K562 (cell line): ENCODE measurements at regions not wholly inside any gene's neighbourhood (a gene's known extent, or its start where the extent isn't known, plus 50 kb on each side); places are given as distances from the start of the nearest gene placed in this dataset.

Experiments used
- ARHGAP35 ChIP-seq: fragments of 450-650 bp; IDR thresholded peaks from 2 replicates; pipeline ENCODE4 v1.6.1; 2018; ENCODE audit not compliant: partially characterized antibody
- POLR2H ChIP-seq: IDR thresholded peaks from 2 replicates; pipeline ENCODE4 v1.6.1; 2016; ENCODE audit warnings: missing genetic modification characterization, low read depth, mild to moderate bottlenecking, control low read depth, missing compliant biosample characterization, moderate library complexity
- RUNX1 ChIP-seq: sonication (generic); IDR thresholded peaks from 2 replicates; pipeline ENCODE4 v1.6.1; 2016; ENCODE audit warnings: antibody characterized with exemption, low read depth
- SMAD1 ChIP-seq: fragments of 150-350 bp; IDR thresholded peaks from 2 replicates; pipeline ENCODE4 v1.6.1; 2014; ENCODE audit warnings: low read length, low read depth; ENCODE audit not compliant: partially characterized antibody
- ZNF354B ChIP-seq: fragments of 250-450 bp; sonication (Bioruptor Pico); IDR thresholded peaks from 2 replicates; pipeline ENCODE4 v1.4.0; 2020
- ZNF551 ChIP-seq: fragments of 250-450 bp; sonication (Bioruptor Pico); IDR thresholded peaks from 2 replicates; pipeline ENCODE4 v1.5.0; 2021; ENCODE audit warnings: mild to moderate bottlenecking, moderate library complexity
- TF ChIP-seq, protein P1 (sequence below), 2 experiments: fragments of 250-450 bp in 1 of 2; fragments of 450-650 bp in 1 of 2; sonication (Bioruptor Pico) in 1 of 2; IDR thresholded peaks; 2 replicates each; pipeline versions ENCODE4 v1.6.1 to v1.8.0; 2016 to 2021; ENCODE audit warnings: mild to moderate bottlenecking in 2 of 2, moderate library complexity in 2 of 2, missing compliant biosample characterization in 1 of 2, missing genetic modification characterization in 1 of 2
- TF ChIP-seq, protein P2 (sequence below): sonication (generic); formaldehyde crosslinking; IDR thresholded peaks from 2 replicates; pipeline ENCODE4 v1.4.0; 2020; ENCODE audit warnings: mild to moderate bottlenecking, missing genetic modification reagents
- TF ChIP-seq, protein P3 (sequence below): fragments of 250-450 bp; sonication (Bioruptor Pico); IDR thresholded peaks from 2 replicates; pipeline ENCODE4 v1.5.0; 2021; ENCODE audit warnings: mild to moderate bottlenecking, borderline replicate concordance

DNA sequence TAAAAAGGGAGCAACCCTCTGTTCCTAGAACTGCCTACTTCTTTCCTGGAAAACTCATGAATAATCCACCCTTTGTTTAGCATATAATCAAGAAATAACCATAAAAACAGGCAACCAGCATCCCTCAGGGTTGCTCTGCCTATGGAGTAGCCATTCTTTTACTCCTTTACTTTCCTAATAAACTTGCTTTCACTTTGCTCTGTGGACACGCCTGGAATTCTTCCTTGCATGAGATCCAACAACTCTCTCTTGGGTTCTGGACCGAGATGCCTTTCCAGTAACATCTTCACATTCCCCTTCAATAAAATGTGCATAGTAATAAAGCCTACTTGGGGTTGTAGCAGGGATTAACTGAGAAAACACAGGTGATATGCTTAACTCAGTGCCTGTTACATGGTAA is 286.4 kb upstream of the AMIGO2 start (continued):
- TF ChIP-seq SMAD1 (no peak), ARHGAP35 (no peak), ZNF354B (CRISPR knock-in tag) (no peak), ZNF551 (CRISPR knock-in tag) (no peak), RUNX1 (no peak), POLR2H (tag) (no peak)
- TF ChIP-seq, protein P1, sequence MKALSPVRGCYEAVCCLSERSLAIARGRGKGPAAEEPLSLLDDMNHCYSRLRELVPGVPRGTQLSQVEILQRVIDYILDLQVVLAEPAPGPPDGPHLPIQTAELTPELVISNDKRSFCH (CRISPR knock-in tag; IDR thresholded peaks at IDR 0.05), result no peak
- TF ChIP-seq, protein P1 (tag; IDR thresholded peaks at IDR 0.05), result no peak
- TF ChIP-seq, protein P2, sequence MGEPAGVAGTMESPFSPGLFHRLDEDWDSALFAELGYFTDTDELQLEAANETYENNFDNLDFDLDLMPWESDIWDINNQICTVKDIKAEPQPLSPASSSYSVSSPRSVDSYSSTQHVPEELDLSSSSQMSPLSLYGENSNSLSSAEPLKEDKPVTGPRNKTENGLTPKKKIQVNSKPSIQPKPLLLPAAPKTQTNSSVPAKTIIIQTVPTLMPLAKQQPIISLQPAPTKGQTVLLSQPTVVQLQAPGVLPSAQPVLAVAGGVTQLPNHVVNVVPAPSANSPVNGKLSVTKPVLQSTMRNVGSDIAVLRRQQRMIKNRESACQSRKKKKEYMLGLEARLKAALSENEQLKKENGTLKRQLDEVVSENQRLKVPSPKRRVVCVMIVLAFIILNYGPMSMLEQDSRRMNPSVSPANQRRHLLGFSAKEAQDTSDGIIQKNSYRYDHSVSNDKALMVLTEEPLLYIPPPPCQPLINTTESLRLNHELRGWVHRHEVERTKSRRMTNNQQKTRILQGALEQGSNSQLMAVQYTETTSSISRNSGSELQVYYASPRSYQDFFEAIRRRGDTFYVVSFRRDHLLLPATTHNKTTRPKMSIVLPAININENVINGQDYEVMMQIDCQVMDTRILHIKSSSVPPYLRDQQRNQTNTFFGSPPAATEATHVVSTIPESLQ, result no peak
- TF ChIP-seq, protein P3, sequence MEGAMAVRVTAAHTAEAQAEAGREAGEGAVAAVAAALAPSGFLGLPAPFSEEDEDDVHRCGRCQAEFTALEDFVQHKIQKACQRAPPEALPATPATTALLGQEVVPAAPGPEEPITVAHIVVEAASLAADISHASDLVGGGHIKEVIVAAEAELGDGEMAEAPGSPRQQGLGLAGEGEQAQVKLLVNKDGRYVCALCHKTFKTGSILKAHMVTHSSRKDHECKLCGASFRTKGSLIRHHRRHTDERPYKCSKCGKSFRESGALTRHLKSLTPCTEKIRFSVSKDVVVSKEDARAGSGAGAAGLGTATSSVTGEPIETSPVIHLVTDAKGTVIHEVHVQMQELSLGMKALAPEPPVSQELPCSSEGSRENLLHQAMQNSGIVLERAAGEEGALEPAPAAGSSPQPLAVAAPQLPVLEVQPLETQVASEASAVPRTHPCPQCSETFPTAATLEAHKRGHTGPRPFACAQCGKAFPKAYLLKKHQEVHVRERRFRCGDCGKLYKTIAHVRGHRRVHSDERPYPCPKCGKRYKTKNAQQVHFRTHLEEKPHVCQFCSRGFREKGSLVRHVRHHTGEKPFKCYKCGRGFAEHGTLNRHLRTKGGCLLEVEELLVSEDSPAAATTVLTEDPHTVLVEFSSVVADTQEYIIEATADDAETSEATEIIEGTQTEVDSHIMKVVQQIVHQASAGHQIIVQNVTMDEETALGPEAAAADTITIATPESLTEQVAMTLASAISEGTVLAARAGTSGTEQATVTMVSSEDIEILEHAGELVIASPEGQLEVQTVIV (CRISPR knock-in tag), result no peak
